ENCODE measurements at regions not wholly inside any gene's neighbourhood (a gene's known extent, or its start where the extent isn't known, plus 50 kb on each side); places are given as distances from the start of the nearest gene placed in this dataset.

DNA sequence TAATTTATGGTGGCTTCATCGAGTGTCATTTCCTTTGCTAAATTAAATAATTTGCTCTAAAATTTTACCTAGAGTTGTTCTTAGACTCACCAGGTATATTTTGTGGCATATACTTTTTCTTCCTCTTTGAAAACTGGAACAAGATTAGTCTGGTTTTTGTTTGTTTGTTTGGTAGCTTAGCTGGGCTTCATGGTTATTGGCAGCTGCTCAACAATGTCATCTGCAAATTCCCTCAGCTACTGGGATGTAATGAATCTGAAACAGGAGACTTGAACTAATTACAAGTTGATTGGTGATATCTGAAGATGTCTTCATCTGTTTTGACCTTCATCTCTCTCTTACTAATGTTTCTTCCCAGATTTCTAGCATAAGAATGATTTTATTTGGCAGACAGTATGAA lies 270.5 kb upstream of the P2RY1 start:
- TF ChIP-seq, protein P1, sequence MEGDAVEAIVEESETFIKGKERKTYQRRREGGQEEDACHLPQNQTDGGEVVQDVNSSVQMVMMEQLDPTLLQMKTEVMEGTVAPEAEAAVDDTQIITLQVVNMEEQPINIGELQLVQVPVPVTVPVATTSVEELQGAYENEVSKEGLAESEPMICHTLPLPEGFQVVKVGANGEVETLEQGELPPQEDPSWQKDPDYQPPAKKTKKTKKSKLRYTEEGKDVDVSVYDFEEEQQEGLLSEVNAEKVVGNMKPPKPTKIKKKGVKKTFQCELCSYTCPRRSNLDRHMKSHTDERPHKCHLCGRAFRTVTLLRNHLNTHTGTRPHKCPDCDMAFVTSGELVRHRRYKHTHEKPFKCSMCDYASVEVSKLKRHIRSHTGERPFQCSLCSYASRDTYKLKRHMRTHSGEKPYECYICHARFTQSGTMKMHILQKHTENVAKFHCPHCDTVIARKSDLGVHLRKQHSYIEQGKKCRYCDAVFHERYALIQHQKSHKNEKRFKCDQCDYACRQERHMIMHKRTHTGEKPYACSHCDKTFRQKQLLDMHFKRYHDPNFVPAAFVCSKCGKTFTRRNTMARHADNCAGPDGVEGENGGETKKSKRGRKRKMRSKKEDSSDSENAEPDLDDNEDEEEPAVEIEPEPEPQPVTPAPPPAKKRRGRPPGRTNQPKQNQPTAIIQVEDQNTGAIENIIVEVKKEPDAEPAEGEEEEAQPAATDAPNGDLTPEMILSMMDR (IDR thresholded peaks at IDR 0.05 in 2 of 3, conservative IDR thresholded peaks at IDR 0.05 in 1 of 3; ENCODE audit: borderline replicate concordance in 1 of 3, insufficient read depth in 1 of 3, low read depth in 2 of 3, low read length in 2 of 3), result no peak
- TF ChIP-seq, protein P2, sequence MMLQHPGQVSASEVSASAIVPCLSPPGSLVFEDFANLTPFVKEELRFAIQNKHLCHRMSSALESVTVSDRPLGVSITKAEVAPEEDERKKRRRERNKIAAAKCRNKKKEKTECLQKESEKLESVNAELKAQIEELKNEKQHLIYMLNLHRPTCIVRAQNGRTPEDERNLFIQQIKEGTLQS (IDR thresholded peaks at IDR 0.05), result no peak
- TF ChIP-seq RAD21 (IDR thresholded peaks at IDR 0.05; ENCODE audit: low read depth) (no peak), POLR2AphosphoS5 (IDR thresholded peaks at IDR 0.05; ENCODE audit: low read depth, low read length) (no peak), EGR1 (IDR thresholded peaks at IDR 0.05; ENCODE audit: low read depth) (no peak), POLR2A (IDR thresholded peaks at IDR 0.05; ENCODE audit: borderline replicate concordance, extremely low read depth, insufficient read depth, insufficient read length) (no peak), EZH2 (IDR thresholded peaks at IDR 0.05) (no peak)
- TF ChIP-seq, protein P3, sequence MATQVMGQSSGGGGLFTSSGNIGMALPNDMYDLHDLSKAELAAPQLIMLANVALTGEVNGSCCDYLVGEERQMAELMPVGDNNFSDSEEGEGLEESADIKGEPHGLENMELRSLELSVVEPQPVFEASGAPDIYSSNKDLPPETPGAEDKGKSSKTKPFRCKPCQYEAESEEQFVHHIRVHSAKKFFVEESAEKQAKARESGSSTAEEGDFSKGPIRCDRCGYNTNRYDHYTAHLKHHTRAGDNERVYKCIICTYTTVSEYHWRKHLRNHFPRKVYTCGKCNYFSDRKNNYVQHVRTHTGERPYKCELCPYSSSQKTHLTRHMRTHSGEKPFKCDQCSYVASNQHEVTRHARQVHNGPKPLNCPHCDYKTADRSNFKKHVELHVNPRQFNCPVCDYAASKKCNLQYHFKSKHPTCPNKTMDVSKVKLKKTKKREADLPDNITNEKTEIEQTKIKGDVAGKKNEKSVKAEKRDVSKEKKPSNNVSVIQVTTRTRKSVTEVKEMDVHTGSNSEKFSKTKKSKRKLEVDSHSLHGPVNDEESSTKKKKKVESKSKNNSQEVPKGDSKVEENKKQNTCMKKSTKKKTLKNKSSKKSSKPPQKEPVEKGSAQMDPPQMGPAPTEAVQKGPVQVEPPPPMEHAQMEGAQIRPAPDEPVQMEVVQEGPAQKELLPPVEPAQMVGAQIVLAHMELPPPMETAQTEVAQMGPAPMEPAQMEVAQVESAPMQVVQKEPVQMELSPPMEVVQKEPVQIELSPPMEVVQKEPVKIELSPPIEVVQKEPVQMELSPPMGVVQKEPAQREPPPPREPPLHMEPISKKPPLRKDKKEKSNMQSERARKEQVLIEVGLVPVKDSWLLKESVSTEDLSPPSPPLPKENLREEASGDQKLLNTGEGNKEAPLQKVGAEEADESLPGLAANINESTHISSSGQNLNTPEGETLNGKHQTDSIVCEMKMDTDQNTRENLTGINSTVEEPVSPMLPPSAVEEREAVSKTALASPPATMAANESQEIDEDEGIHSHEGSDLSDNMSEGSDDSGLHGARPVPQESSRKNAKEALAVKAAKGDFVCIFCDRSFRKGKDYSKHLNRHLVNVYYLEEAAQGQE (IDR thresholded peaks at IDR 0.05; ENCODE audit: low read depth), result no peak
